HEK293T (cell line): ENCODE measurements at regions not wholly inside any gene's neighbourhood (a gene's known extent, or its start where the extent isn't known, plus 50 kb on each side); places are given as distances from the start of the nearest gene placed in this dataset.

Experiments used
- ARNT ChIP-seq: fragments of 450-650 bp; IDR thresholded peaks from 2 replicates; pipeline ENCODE4 v1.6.1; 2017; ENCODE audit warnings: mild to moderate bottlenecking
- BHLHE40 ChIP-seq: fragments of 450-650 bp; IDR thresholded peaks from 2 replicates; pipeline ENCODE4 v1.6.1; 2016; ENCODE audit warnings: mild to moderate bottlenecking, moderate library complexity, borderline replicate concordance
- ELF4 ChIP-seq: fragments of 450-650 bp; IDR thresholded peaks from 2 replicates; pipeline ENCODE4 v1.6.1; 2017; ENCODE audit warnings: antibody characterized with exemption
- FOXA1 ChIP-seq: fragments of 450-650 bp; IDR thresholded peaks from 2 replicates; pipeline ENCODE4 v1.6.1; 2016; ENCODE audit warnings: mild to moderate bottlenecking
- FOXK2 ChIP-seq: fragments of 450-650 bp; IDR thresholded peaks from 2 replicates; pipeline ENCODE4 v1.6.1; 2016; ENCODE audit warnings: mild to moderate bottlenecking
- FOXM1 ChIP-seq: fragments of 450-650 bp; IDR thresholded peaks from 2 replicates; pipeline ENCODE4 v1.6.1; 2017; ENCODE audit warnings: mild to moderate bottlenecking, borderline replicate concordance
- HDGF ChIP-seq: fragments of 450-650 bp; IDR thresholded peaks from 2 replicates; pipeline ENCODE4 v1.6.1; 2017; ENCODE audit warnings: antibody characterized with exemption, borderline replicate concordance
- L3MBTL2 ChIP-seq: fragments of 450-650 bp; conservative IDR thresholded peaks from 2 replicates; pipeline ENCODE4 v1.6.1; 2016; ENCODE audit warnings: mild to moderate bottlenecking
- NFRKB ChIP-seq: fragments of 450-650 bp; IDR thresholded peaks from 2 replicates; pipeline ENCODE4 v1.6.1; 2016; ENCODE audit warnings: mild to moderate bottlenecking, moderate library complexity
- SP1 ChIP-seq: fragments of 450-650 bp; IDR thresholded peaks from 2 replicates; pipeline ENCODE4 v1.6.1; 2017
- SUZ12 ChIP-seq: fragments of 450-650 bp; IDR thresholded peaks from 2 replicates; pipeline ENCODE4 v1.6.1; 2016; ENCODE audit warnings: mild to moderate bottlenecking
- TARDBP ChIP-seq: fragments of 450-650 bp; IDR thresholded peaks from 2 replicates; pipeline ENCODE4 v1.6.1; 2016
- TF ChIP-seq, protein P1 (sequence below): fragments of 450-650 bp; IDR thresholded peaks from 2 replicates; pipeline ENCODE4 v1.6.1; 2016

DNA sequence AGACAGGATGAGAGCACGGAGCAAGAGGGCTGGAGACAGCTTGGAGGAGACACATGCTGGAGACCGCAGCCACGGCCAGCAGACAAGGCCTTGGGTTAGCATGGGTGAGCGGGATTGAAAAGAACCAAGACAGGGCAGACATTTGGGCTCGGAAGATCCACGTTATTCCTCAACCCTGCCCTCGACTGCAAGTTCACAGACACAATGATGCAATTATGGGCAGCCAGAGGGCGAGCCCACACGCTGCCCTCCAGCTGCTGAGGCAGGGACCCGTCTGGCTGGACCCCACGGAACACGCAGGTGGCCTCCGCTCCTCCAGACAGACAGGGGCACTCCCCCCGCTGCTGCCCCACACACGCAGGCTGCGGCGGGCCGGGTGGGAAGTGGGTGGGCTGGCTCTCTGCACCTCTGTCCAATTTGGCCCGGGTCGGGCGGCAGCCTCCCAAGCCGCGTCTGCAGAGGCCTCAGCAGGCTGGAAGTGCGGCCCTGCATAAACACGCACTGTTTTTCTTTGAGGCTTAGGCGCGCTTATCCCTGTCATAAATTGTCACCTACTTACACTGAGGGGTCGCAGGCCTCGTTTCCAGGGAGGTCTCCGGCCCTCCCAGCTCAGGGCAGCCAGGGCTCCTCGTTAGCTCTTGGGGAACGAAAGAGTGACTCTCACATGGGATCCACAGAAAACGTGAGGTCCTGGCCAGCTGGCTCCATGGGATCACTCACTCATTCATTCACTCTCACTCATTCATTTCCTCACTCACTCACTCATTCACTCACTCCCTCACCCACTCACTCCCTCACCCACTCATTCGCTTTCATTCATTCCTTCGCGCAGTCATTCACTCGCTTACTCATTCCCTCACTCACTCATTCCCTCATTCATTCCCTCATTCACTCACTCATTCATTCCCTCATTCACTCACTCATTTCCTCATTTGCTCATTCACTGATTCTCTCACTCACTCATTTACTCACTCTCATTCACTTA lies 303.9 kb downstream of the C16orf95 start:
- TF ChIP-seq SP1 (no peak), TARDBP (no peak), BHLHE40 (no peak), FOXA1 (no peak), L3MBTL2 (no peak), ARNT (no peak), NFRKB (no peak), SUZ12 (no peak), FOXK2 (no peak), FOXM1 (no peak), ELF4 (no peak), HDGF (no peak)
- TF ChIP-seq, protein P1, sequence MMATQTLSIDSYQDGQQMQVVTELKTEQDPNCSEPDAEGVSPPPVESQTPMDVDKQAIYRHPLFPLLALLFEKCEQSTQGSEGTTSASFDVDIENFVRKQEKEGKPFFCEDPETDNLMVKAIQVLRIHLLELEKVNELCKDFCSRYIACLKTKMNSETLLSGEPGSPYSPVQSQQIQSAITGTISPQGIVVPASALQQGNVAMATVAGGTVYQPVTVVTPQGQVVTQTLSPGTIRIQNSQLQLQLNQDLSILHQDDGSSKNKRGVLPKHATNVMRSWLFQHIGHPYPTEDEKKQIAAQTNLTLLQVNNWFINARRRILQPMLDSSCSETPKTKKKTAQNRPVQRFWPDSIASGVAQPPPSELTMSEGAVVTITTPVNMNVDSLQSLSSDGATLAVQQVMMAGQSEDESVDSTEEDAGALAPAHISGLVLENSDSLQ: no peak
